IMR-90 (cell line): ENCODE measurements at regions not wholly inside any gene's neighbourhood (a gene's known extent, or its start where the extent isn't known, plus 50 kb on each side); places are given as distances from the start of the nearest gene placed in this dataset.

ENCODE experiments used
- ATAC-seq: fragments of 200-7000 bp; cut with Tn5 transposase; 2 replicates; pipeline ENCODE4 v1.9.1; 2020; ENCODE audit warnings: low read depth, mild to moderate bottlenecking, moderate library complexity
- BruUV-seq: library from RNA; stranded (reverse); fragments of 400-500 nt; replicated peaks from 2 replicates; lab custom pipeline; 2021; lab: Mats Ljungman, UMichigan
- CTCF ChIA-PET: fragments of 300-600 bp; formaldehyde crosslinking; extraction: SDS; loops from one replicate; lab custom pipeline; 2021; ENCODE audit warnings: antibody characterized with exemption; lab: Yijun Ruan, JAX
- POLR2A ChIA-PET: fragments of 300-600 bp; sonication (Branson Sonifier 250); formaldehyde crosslinking; loops from one replicate; lab custom pipeline; 2022; ENCODE audit warnings: antibody characterized with exemption; ENCODE audit not compliant: unreplicated experiment; lab: Charles Lee
- DNase-seq: peaks from one replicate; pipeline ENCODE4 v3.0.0; 2013
- H2AFZ ChIP-seq: replicated peaks from 2 replicates; pipeline ENCODE3; 2013; ENCODE audit warnings: low read length, mild to moderate bottlenecking; ENCODE audit not compliant: poor library complexity
- H2AK5ac ChIP-seq: 2 replicates; pipeline ENCODE4 v1.6.1; 2013; ENCODE audit warnings: low read depth, low read length, inconsistent platforms
- H2AK9ac ChIP-seq: replicated peaks from 2 replicates; pipeline ENCODE3; 2013; ENCODE audit warnings: mild to moderate bottlenecking, low read depth, low read length, moderate library complexity; ENCODE audit not compliant: poor library complexity
- H2BK120ac ChIP-seq: 2 replicates; pipeline ENCODE4 v1.6.1; 2013; ENCODE audit warnings: low read depth, low read length, inconsistent platforms
- H2BK15ac ChIP-seq: 3 replicates; pipeline ENCODE4 v1.6.1; 2013; ENCODE audit warnings: low read depth, low read length, inconsistent platforms
- H2BK20ac ChIP-seq: 2 replicates; pipeline ENCODE4 v1.6.1; 2013; ENCODE audit warnings: low read depth, mild to moderate bottlenecking, inconsistent platforms, low read length, moderate library complexity
- H2BK5ac ChIP-seq: 2 replicates; pipeline ENCODE4 v1.6.1; 2013; ENCODE audit warnings: mild to moderate bottlenecking, low read depth, low read length, inconsistent platforms; ENCODE audit not compliant: poor library complexity, severe bottlenecking
- H3K14ac ChIP-seq: replicated peaks from 2 replicates; pipeline ENCODE4 v1.6.1; 2013; ENCODE audit warnings: low read depth, low read length, inconsistent platforms
- H3K18ac ChIP-seq: 2 replicates; pipeline ENCODE4 v1.6.1; 2013; ENCODE audit warnings: low read depth, low read length, control low read depth
- H3K23ac ChIP-seq: 2 replicates; pipeline ENCODE4 v1.6.1; 2013; ENCODE audit warnings: low read depth, low read length, inconsistent platforms
- H3K27ac ChIP-seq: 2 replicates; pipeline ENCODE4 v1.5.1; 2013; ENCODE audit warnings: mild to moderate bottlenecking, control low read depth, low read length; ENCODE audit not compliant: insufficient read depth
- H3K27me3 ChIP-seq: 2 replicates; pipeline ENCODE4 v1.6.1; 2013; ENCODE audit warnings: low read length; ENCODE audit not compliant: control insufficient read depth, insufficient read depth
- H3K36me3 ChIP-seq: 2 replicates; pipeline ENCODE4 v1.6.1; 2013; ENCODE audit warnings: low read length, mixed read lengths; ENCODE audit not compliant: control insufficient read depth, insufficient read depth
- H3K4ac ChIP-seq: 2 replicates; pipeline ENCODE4 v1.6.1; 2013; ENCODE audit warnings: low read depth, low read length, inconsistent platforms
- H3K4me1 ChIP-seq: 2 replicates; pipeline ENCODE4 v1.6.1; 2013; ENCODE audit warnings: low read length, mixed read lengths; ENCODE audit not compliant: control insufficient read depth, insufficient read depth
- H3K4me2 ChIP-seq: 2 replicates; pipeline ENCODE4 v1.6.1; 2013; ENCODE audit warnings: low read depth, mild to moderate bottlenecking, control low read depth, low read length, moderate library complexity
- H3K4me3 ChIP-seq: 2 replicates; pipeline ENCODE4 v1.5.1; 2013; ENCODE audit warnings: low read depth, mild to moderate bottlenecking, control low read depth, low read length, moderate library complexity; ENCODE audit not compliant: insufficient read depth
- H3K56ac ChIP-seq: 2 replicates; pipeline ENCODE4 v1.6.1; 2013; ENCODE audit warnings: low read length, inconsistent platforms; ENCODE audit not compliant: insufficient read depth; ENCODE audit errors: extremely low read depth
- H3K79me1 ChIP-seq, 2 experiments: 2 replicates each; pipeline ENCODE4 v1.6.1; 2013; ENCODE audit warnings: low read length in 2 of 2, inconsistent platforms in 1 of 2, low read depth in 1 of 2
- H3K9ac ChIP-seq: 2 replicates; pipeline ENCODE4 v1.6.1; 2013; ENCODE audit warnings: low read depth, low read length, control low read depth
- H3K9me1 ChIP-seq: 2 replicates; pipeline ENCODE4 v1.6.1; 2013; ENCODE audit warnings: low read length, inconsistent platforms; ENCODE audit not compliant: insufficient read depth
- H3K9me3 ChIP-seq: 2 replicates; pipeline ENCODE4 v1.6.1; 2013; ENCODE audit warnings: low read length; ENCODE audit not compliant: control insufficient read depth, insufficient read depth
- H4K20me1 ChIP-seq: 2 replicates; pipeline ENCODE4 v1.6.1; 2013; ENCODE audit warnings: low read length, inconsistent platforms; ENCODE audit not compliant: insufficient read depth
- H4K5ac ChIP-seq: 2 replicates; pipeline ENCODE4 v1.6.1; 2013; ENCODE audit warnings: mild to moderate bottlenecking, low read depth, low read length, control low read depth
- H4K8ac ChIP-seq, 2 experiments: 2 replicates each; pipeline ENCODE4 v1.6.1; 2013; ENCODE audit warnings: low read depth in 2 of 2, low read length in 2 of 2, control low read depth in 1 of 2, inconsistent platforms in 1 of 2
- H4K91ac ChIP-seq: 2 replicates; pipeline ENCODE4 v1.6.1; 2013; ENCODE audit warnings: low read depth, low read length, inconsistent platforms; ENCODE audit not compliant: insufficient read depth
- CHD1 ChIP-seq: IDR thresholded peaks from 2 replicates; pipeline ENCODE4 v1.6.1; 2012; ENCODE audit warnings: low read depth, low read length, improper control_type of control experiment
- FOS ChIP-seq: fragments of 150-350 bp; IDR thresholded peaks from 2 replicates; pipeline ENCODE4 v1.6.1; 2016; ENCODE audit warnings: low read depth, low read length
- MXI1 ChIP-seq: IDR thresholded peaks from 2 replicates; pipeline ENCODE4 v1.6.1; 2012; ENCODE audit warnings: low read depth, mild to moderate bottlenecking, low read length, moderate library complexity, borderline replicate concordance
- RAD21 ChIP-seq: IDR thresholded peaks from 2 replicates; pipeline ENCODE4 v1.6.1; 2012; ENCODE audit warnings: low read length, improper control_type of control experiment
- RCOR1 ChIP-seq: IDR thresholded peaks from 2 replicates; pipeline ENCODE4 v1.6.1; 2012; ENCODE audit warnings: mild to moderate bottlenecking, low read length, improper control_type of control experiment; ENCODE audit not compliant: insufficient replicate concordance
- RFX5 ChIP-seq: IDR thresholded peaks from 2 replicates; pipeline ENCODE4 v1.8.0; 2012; ENCODE audit warnings: low read depth, mild to moderate bottlenecking, low read length, moderate library complexity
- SMC3 ChIP-seq: fragments of 150-350 bp; IDR thresholded peaks from 2 replicates; pipeline ENCODE4 v1.6.1; 2016; ENCODE audit warnings: low read depth, mild to moderate bottlenecking, antibody characterized with exemption, low read length, moderate library complexity
- WGBS, 2 experiments: methylation state at CpG; one replicate each; pipeline versions ENCODE4 v1.1.5 to v1.1.7; 2013; ENCODE audit warnings: missing lambda C conversion rate in 2 of 2; ENCODE audit not compliant: insufficient read length in 1 of 2; ENCODE audit errors: extremely low coverage in 2 of 2; 5-methylcytosine and 5-hydroxymethylcytosine counted together
- dilution Hi-C: fragments of 300-500 bp; cut with HindIII; formaldehyde crosslinking; loops from one replicate; pipeline ENCODE4 v1.14.3; 2018; ENCODE audit warnings: low sequenced_read_pairs; ENCODE audit not compliant: unreplicated experiment
- in situ Hi-C: fragments of 300-500 bp; cut with MboI; formaldehyde crosslinking; loops from 3 replicates; pipeline ENCODE4 v1.14.3; 2019; ENCODE audit warnings: low sequenced_read_pairs, inconsistent platforms, mixed read lengths
- intact Hi-C: fragments of 100-400 bp; cut with micrococcal nuclease; formaldehyde crosslinking; loops from 2 replicates; pipeline ENCODE4 v1.10.0; 2022
- TF ChIP-seq, protein P1 (sequence below): fragments of 150-350 bp; IDR thresholded peaks from 2 replicates; pipeline ENCODE4 v1.6.1; 2016; ENCODE audit warnings: low read depth, mild to moderate bottlenecking, low read length, moderate library complexity, borderline replicate concordance

DNA sequence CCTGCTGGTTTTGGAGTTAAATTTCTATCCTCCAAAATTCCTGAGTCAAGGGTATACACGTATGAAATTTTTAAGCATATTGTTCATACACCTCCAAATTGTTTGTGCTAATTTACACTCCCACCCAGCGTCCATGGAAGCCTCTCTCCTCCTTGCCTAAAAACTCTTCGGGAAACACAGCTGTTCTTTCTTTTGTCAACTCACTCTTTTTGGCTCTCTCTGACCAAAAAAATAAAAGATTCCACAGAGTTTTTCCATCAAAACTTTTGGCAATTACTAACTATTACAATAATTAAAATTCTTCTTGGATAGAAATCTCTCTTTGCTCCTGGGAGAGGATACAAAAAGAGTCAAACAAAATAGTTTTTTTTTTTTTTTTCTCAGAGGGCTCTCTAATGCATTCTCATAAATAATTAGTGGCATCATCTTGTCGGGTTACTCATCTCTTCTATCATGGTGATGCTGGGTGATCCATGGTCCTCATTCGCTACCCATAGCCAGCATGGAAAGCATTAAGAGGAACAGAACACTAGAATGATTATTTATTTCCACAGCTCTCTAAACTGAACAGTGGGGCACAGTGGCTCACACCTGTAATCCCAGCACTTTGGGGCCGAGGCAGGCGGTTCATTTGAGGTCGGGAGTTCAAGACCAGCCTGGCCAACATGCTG, 310.7 kb downstream of the SFMBT2 start:
- intact Hi-C loops (no loop called here), in situ Hi-C loops (no loop called here), dilution Hi-C loops (no loop called here)
- no peaks in the 10 kb centered on the region for H3K79me1 ChIP-seq
- no peak overlapping the region for H3K14ac ChIP-seq
- no peak overlapping the region for H2BK120ac ChIP-seq
- TF ChIP-seq SMC3 (no peak), CHD1 (no peak), MXI1 (no peak), FOS (no peak), RFX5 (no peak), RAD21 (no peak), RCOR1 (no peak)
- TF ChIP-seq, protein P1, sequence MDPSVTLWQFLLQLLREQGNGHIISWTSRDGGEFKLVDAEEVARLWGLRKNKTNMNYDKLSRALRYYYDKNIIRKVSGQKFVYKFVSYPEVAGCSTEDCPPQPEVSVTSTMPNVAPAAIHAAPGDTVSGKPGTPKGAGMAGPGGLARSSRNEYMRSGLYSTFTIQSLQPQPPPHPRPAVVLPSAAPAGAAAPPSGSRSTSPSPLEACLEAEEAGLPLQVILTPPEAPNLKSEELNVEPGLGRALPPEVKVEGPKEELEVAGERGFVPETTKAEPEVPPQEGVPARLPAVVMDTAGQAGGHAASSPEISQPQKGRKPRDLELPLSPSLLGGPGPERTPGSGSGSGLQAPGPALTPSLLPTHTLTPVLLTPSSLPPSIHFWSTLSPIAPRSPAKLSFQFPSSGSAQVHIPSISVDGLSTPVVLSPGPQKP = no peak
- no peak overlapping the region for H4K91ac ChIP-seq
- H3K4me3 ChIP-seq = no peak overlapping the region
- H2BK20ac ChIP-seq = no peak overlapping the region
- H3K56ac ChIP-seq = no peak overlapping the region
- no peak overlapping the region for H4K5ac ChIP-seq
- H3K23ac ChIP-seq = no peak overlapping the region
- no peaks in the 10 kb centered on the region for H3K9me1 ChIP-seq
- no peak overlapping the region for H4K8ac ChIP-seq
- no peaks in the 10 kb centered on the region for H3K36me3 ChIP-seq
- H3K9ac ChIP-seq = no peak overlapping the region
- no TSS peak for BruUV-seq
- no peak overlapping the region for H3K18ac ChIP-seq
- no peak overlapping the region for H2AFZ ChIP-seq
- ChIA-PET POLR2A (no interaction called here), CTCF (no interaction called here)
- no peak overlapping the region for H3K27ac ChIP-seq
- H2AK9ac ChIP-seq = no peak overlapping the region
- no peaks in the 10 kb centered on the region for H3K27me3 ChIP-seq
- H3K4ac ChIP-seq = no peak overlapping the region
- H2BK15ac ChIP-seq = no peak overlapping the region
- no peak overlapping the region for H2BK5ac ChIP-seq
- no peaks in the 10 kb centered on the region for H3K9me3 ChIP-seq
- H2AK5ac ChIP-seq = no peak overlapping the region
- H3K4me2 ChIP-seq = no peak overlapping the region
- no peak for ATAC-seq
- no peaks in the 10 kb centered on the region for H4K20me1 ChIP-seq
- 49% methylated on average over 2 of the region's 8 CpGs; no CpG with 5 or more reads in 1 of the 2 experiments for WGBS, 2 experiments
- no peaks in the 10 kb centered on the region; the same call in 1 of the 2 replicates for H3K4me1 ChIP-seq
- no peak for DNase-seq
